Stomach (tissue), 8 donors: ENCODE measurements at regions not wholly inside any gene's neighbourhood (a gene's known extent, or its start where the extent isn't known, plus 50 kb on each side); places are given as distances from the start of the nearest gene placed in this dataset.

Experiments used
- DNase-seq, 2 donors: peaks; one replicate each; pipeline versions ENCODE4 v3.0.0 to v3.0.0-alpha.2; 2013 to 2019
- H3K27ac ChIP-seq, 5 donors: fragments of 200-600 bp in 4 of 5; sonication (generic) in 4 of 5; one replicate each; pipeline ENCODE4 v1.5.1; 2013 to 2019; ENCODE audit warnings: mild to moderate bottlenecking in 1 of 5, moderate library complexity in 1 of 5
- H3K27me3 ChIP-seq, 3 donors: fragments of 200-600 bp; sonication (generic); one replicate each; pipeline ENCODE4 v1.5.1; 2017 to 2019; ENCODE audit warnings: mixed run types in 1 of 3
- H3K36me3 ChIP-seq, 4 donors: fragments of 200-600 bp; sonication (generic); 1 replicate in 3 of 4; 2 replicates in 1 of 4; pipeline ENCODE4 v1.5.1; 2016 to 2019
- H3K4me1 ChIP-seq, 4 donors: fragments of 200-600 bp; sonication (generic); one replicate each; pipeline ENCODE4 v1.5.1; 2016 to 2019
- H3K4me3 ChIP-seq, 4 donors: fragments of 200-600 bp; sonication (generic) in 3 of 4; one replicate each; pipeline ENCODE4 v1.5.1; 2016 to 2019; ENCODE audit warnings: mild to moderate bottlenecking in 1 of 4
- H3K9me3 ChIP-seq, 4 donors: fragments of 200-600 bp; sonication (generic); one replicate each; pipeline ENCODE4 v1.5.1; 2016 to 2019
- CTCF ChIP-seq, 7 experiments: fragments of 450-650 bp in 4 of 7; fragments of 200-600 bp in 3 of 7; sonication (generic) in 3 of 7; IDR thresholded peaks; one replicate each; pipeline ENCODE4 v1.5.1; 2016 to 2019; ENCODE audit warnings: antibody characterized with exemption in 7 of 7, control low read depth in 2 of 7, mild to moderate bottlenecking in 1 of 7
- EP300 ChIP-seq: sonication (generic); formaldehyde crosslinking; IDR thresholded peaks from one replicate; pipeline ENCODE4 v1.6.1; 2017; ENCODE audit warnings: antibody characterized with exemption
- POLR2A ChIP-seq, 4 donors: fragments of 450-650 bp; IDR thresholded peaks; one replicate each; pipeline ENCODE4 v1.6.1; 2016; ENCODE audit warnings: antibody characterized with exemption in 4 of 4, control low read depth in 2 of 4, mild to moderate bottlenecking in 1 of 4, moderate library complexity in 1 of 4
- POLR2AphosphoS5 ChIP-seq, 3 donors: sonication (generic); formaldehyde crosslinking; IDR thresholded peaks; one replicate each; pipeline ENCODE4 v1.6.1; 2016; ENCODE audit warnings: antibody characterized with exemption in 3 of 3
- WGBS, 5 donors: extraction: QIAGEN DNeasy Blood & Tissue Kit in 3 of 5; methylation state at CpG; one replicate each; pipeline versions ENCODE4 v1.1.5 to v1.1.7; 2013 to 2018; 5-methylcytosine and 5-hydroxymethylcytosine counted together
- intact Hi-C: fragments of 100-400 bp; cut with DNase I; formaldehyde crosslinking; loops from one replicate; pipeline ENCODE4 v1.15.1; 2023; ENCODE audit warnings: low total_unique reads
- donor health status: healthy with polysubstance abuse.
- donor health status: Bipolar disorder and iron deficiency.
- donor health status: healthy.

- no peaks in the 10 kb centered on the region for H3K4me1 ChIP-seq
- no peaks in the 10 kb centered on the region for H3K27me3 ChIP-seq
- H3K4me3 ChIP-seq = no peak overlapping the region
- H3K9me3 ChIP-seq = peaks cover 0 to 22% (median 15%) of the 10 kb centered on the region in 4 donors
- H3K27ac ChIP-seq = no peak overlapping the region
- no peak for DNase-seq
- no peaks in the 10 kb centered on the region for H3K36me3 ChIP-seq
- TF ChIP-seq EP300 (no peak), POLR2A (IDR thresholded peaks at IDR 0.05) (no peak), CTCF (IDR thresholded peaks at IDR 0.05) (no peak)
- intact Hi-C loops = no loop called here
- 56 to 76% (median 62%) methylated on average over 1 of the region's 1 CpG for WGBS, 5 donors
Measured at GRCh38 chr3:147132168-147132567, 274.2 kb downstream of the ZIC4 start.

- TF ChIP-seq POLR2AphosphoS5 (IDR thresholded peaks at IDR 0.05) (no peak), CTCF (IDR thresholded peaks at IDR 0.05) (no peak), EP300 (no peak), POLR2A (IDR thresholded peaks at IDR 0.05) (no peak)
Measured at GRCh38 chr3:147130461-147130860, 275.9 kb downstream of the ZIC4 start.

GRCh38 chr3:147129665-147130064 is 276.7 kb downstream of the ZIC4 start:
- no peak for DNase-seq
- Histone ChIP-seq H3K36me3 (no peaks in the 10 kb centered on the region), H3K9me3 (peaks cover 0 to 18% (median 13%) of the 10 kb centered on the region in 4 donors), H3K4me3 (no peak overlapping the region), H3K27me3 (no peaks in the 10 kb centered on the region), H3K4me1 (no peaks in the 10 kb centered on the region), H3K27ac (no peak overlapping the region)
- 80 to 86% (median 85%) methylated on average over 8 of the region's 8 CpGs for WGBS, 5 donors
- intact Hi-C loops = no loop called here
- TF ChIP-seq POLR2A (IDR thresholded peaks at IDR 0.05) (no peak), POLR2AphosphoS5 (IDR thresholded peaks at IDR 0.05) (no peak), EP300 (no peak), CTCF (IDR thresholded peaks at IDR 0.05) (no peak)

More at GRCh38 chr3:147130461-147130860, 275.9 kb downstream of the ZIC4 start:
- Histone ChIP-seq H3K36me3 (no peaks in the 10 kb centered on the region), H3K9me3 (peaks cover 0 to 22% (median 15%) of the 10 kb centered on the region in 4 donors), H3K27me3 (no peaks in the 10 kb centered on the region), H3K4me1 (no peaks in the 10 kb centered on the region), H3K27ac (no peak overlapping the region), H3K4me3 (no peak overlapping the region)
- intact Hi-C loops = no loop called here
- DNase-seq = no peak
- 54 to 70% (median 67%) methylated on average over 2 of the region's 2 CpGs for WGBS, 5 donors

- H3K4me1 ChIP-seq = no peaks in the 10 kb centered on the region
- H3K36me3 ChIP-seq = no peaks in the 10 kb centered on the region
- no peaks in the 10 kb centered on the region for H3K9me3 ChIP-seq
- H3K4me3 ChIP-seq = no peak overlapping the region
- no peak for DNase-seq
- no peak overlapping the region for H3K27ac ChIP-seq
- no peak for TF ChIP-seq EP300
- TF ChIP-seq CTCF (IDR thresholded peaks at IDR 0.05) = no peak
- TF ChIP-seq POLR2A (IDR thresholded peaks at IDR 0.05) = no peak
- TF ChIP-seq POLR2AphosphoS5 (IDR thresholded peaks at IDR 0.05) = no peak
- H3K27me3 ChIP-seq = no peaks in the 10 kb centered on the region
- 42 to 71% (median 65%) methylated on average over 1 of the region's 1 CpG for WGBS, 5 donors
- intact Hi-C loops = no loop called here
Measured at GRCh38 chr3:147122350-147122749, 284.0 kb downstream of the ZIC4 start.
